ENCODE measurements at regions not wholly inside any gene's neighbourhood (a gene's known extent, or its start where the extent isn't known, plus 50 kb on each side); places are given as distances from the start of the nearest gene placed in this dataset.

GRCh38 chr2:16739778-16740581 lies 74.3 kb upstream of the CYRIA start:
- no peaks in the 10 kb centered on the region for H3K9me3 Mint-ChIP-seq
- H3K27me3 Mint-ChIP-seq (ENCODE audit: insufficient read depth, low read depth) = peaks cover 2% of the 10 kb centered on the region
- TF ChIP-seq EZH2 (IDR thresholded peaks at IDR 0.05) (no peak), EZH2phosphoT487 (IDR thresholded peaks at IDR 0.05) (no peak), CTCF (IDR thresholded peaks at IDR 0.05) (no peak)
- no peak overlapping the region for H3K27ac Mint-ChIP-seq
- H3K4me2 ChIP-seq = no peak overlapping the region
- H3K27ac ChIP-seq = no peak overlapping the region
- no peak for DNase-seq (ENCODE audit: low spot score)
- no peak overlapping the region for H2AFZ ChIP-seq (replicated peaks)
- H3K36me3 Mint-ChIP-seq = no peaks in the 10 kb centered on the region
- H4K20me1 ChIP-seq (ENCODE audit: low read depth) = no peaks in the 10 kb centered on the region
- H3F3A ChIP-seq (ENCODE audit: low read depth) = no peaks in the 10 kb centered on the region
- H3K9me3 ChIP-seq (ENCODE audit: low read depth) = no peaks in the 10 kb centered on the region
- H3K9ac ChIP-seq = no peak overlapping the region
- H3K4me3 ChIP-seq = no peak overlapping the region
- peaks cover 11% of the 10 kb centered on the region for H3K4me1 Mint-ChIP-seq
- no peaks in the 10 kb centered on the region for H3K4me1 ChIP-seq
- H3K36me3 ChIP-seq = no peaks in the 10 kb centered on the region
- no peak overlapping the region for H3K4me3 Mint-ChIP-seq
- H3K27me3 ChIP-seq = no peaks in the 10 kb centered on the region
- H3K79me2 ChIP-seq (ENCODE audit: low read depth) = no peaks in the 10 kb centered on the region

- Histone ChIP-seq H3K9me3 (ENCODE audit: low read depth) (no peaks in the 10 kb centered on the region), H3K4me1 (no peaks in the 10 kb centered on the region), H3K36me3 (no peaks in the 10 kb centered on the region), H3F3A (ENCODE audit: low read depth) (no peaks in the 10 kb centered on the region), H3K27ac (no peak overlapping the region), H3K79me2 (ENCODE audit: low read depth) (no peaks in the 10 kb centered on the region), H2AFZ (replicated peaks) (no peak overlapping the region), H4K20me1 (ENCODE audit: low read depth) (no peaks in the 10 kb centered on the region), H3K27me3 (no peaks in the 10 kb centered on the region), H3K9ac (no peak overlapping the region), H3K4me3 (no peak overlapping the region), H3K4me2 (no peak overlapping the region)
- no peak for DNase-seq (ENCODE audit: low spot score)
- no peak overlapping the region for H3K4me3 Mint-ChIP-seq
- H3K27ac Mint-ChIP-seq = no peak overlapping the region
- H3K4me1 Mint-ChIP-seq = peaks cover 11% of the 10 kb centered on the region
- H3K36me3 Mint-ChIP-seq = no peaks in the 10 kb centered on the region
- TF ChIP-seq EZH2 (IDR thresholded peaks at IDR 0.05) (no peak), CTCF (IDR thresholded peaks at IDR 0.05) (no peak), EZH2phosphoT487 (IDR thresholded peaks at IDR 0.05) (no peak)
- H3K27me3 Mint-ChIP-seq (ENCODE audit: insufficient read depth, low read depth) = peaks cover 2% of the 10 kb centered on the region
- H3K9me3 Mint-ChIP-seq = no peaks in the 10 kb centered on the region
Observed at GRCh38 chr2:16738361-16739225, 73.0 kb upstream of the CYRIA start.

- Mint-ChIP-seq H3K4me3 (no peak overlapping the region), H3K36me3 (no peaks in the 10 kb centered on the region), H3K9me3 (no peaks in the 10 kb centered on the region), H3K4me1 (peaks cover 11% of the 10 kb centered on the region), H3K27me3 (ENCODE audit: insufficient read depth, low read depth) (peaks cover 2% of the 10 kb centered on the region), H3K27ac (no peak overlapping the region)
- no peak overlapping the region for H3K4me3 ChIP-seq
- H3F3A ChIP-seq (ENCODE audit: low read depth) = no peaks in the 10 kb centered on the region
- TF ChIP-seq CTCF (IDR thresholded peaks at IDR 0.05) (no peak), EZH2 (IDR thresholded peaks at IDR 0.05) (no peak), EZH2phosphoT487 (IDR thresholded peaks at IDR 0.05) (no peak)
- no peaks in the 10 kb centered on the region for H3K9me3 ChIP-seq (ENCODE audit: low read depth)
- no peaks in the 10 kb centered on the region for H3K36me3 ChIP-seq
- H3K4me2 ChIP-seq = no peak overlapping the region
- H3K27me3 ChIP-seq = no peaks in the 10 kb centered on the region
- H3K79me2 ChIP-seq (ENCODE audit: low read depth) = no peaks in the 10 kb centered on the region
- no peak overlapping the region for H3K9ac ChIP-seq
- H4K20me1 ChIP-seq (ENCODE audit: low read depth) = no peaks in the 10 kb centered on the region
- no peak overlapping the region for H3K27ac ChIP-seq
- H2AFZ ChIP-seq (replicated peaks) = no peak overlapping the region
- no peak for DNase-seq (ENCODE audit: low spot score)
- H3K4me1 ChIP-seq = no peaks in the 10 kb centered on the region
Observed at GRCh38 chr2:16737812-16738211, 72.2 kb upstream of the CYRIA start.

Measured in neural progenitor cell (in vitro differentiated cells).